GM12873 (cell line): ENCODE measurements at regions not wholly inside any gene's neighbourhood (a gene's known extent, or its start where the extent isn't known, plus 50 kb on each side); places are given as distances from the start of the nearest gene placed in this dataset.

Experiments
- CTCF ChIP-seq: IDR thresholded peaks from 2 replicates; pipeline ENCODE4 v1.5.1; 2012; ENCODE audit warnings: low read depth, mild to moderate bottlenecking, moderate library complexity, low read length, control low read depth; ENCODE audit not compliant: insufficient read depth; ENCODE audit errors: missing control alignments

GRCh38 chr12:25382311-25383106 is 131.8 kb upstream of the KRAS start:
- no peak for TF ChIP-seq CTCF

GRCh38 chr12:25377469-25378177 is 126.9 kb upstream of the KRAS start:
- no peak for TF ChIP-seq CTCF

- TF ChIP-seq CTCF: no peak
Measured at GRCh38 chr12:25376985-25377384, 126.3 kb upstream of the KRAS start.

GRCh38 chr12:25376407-25376806 is 125.7 kb upstream of the KRAS start:
- TF ChIP-seq CTCF: no peak

- TF ChIP-seq CTCF: no peak
Measured at GRCh38 chr12:25372969-25373817, 122.5 kb upstream of the KRAS start.

GRCh38 chr12:25372002-25372401 is 121.3 kb upstream of the KRAS start:
- no peak for TF ChIP-seq CTCF

- TF ChIP-seq CTCF: no peak
Measured at GRCh38 chr12:25368557-25368956, 117.8 kb upstream of the KRAS start.
